H1 (cell line): ENCODE measurements at regions not wholly inside any gene's neighbourhood (a gene's known extent, or its start where the extent isn't known, plus 50 kb on each side); places are given as distances from the start of the nearest gene placed in this dataset.

Source experiments
- CTCF ChIA-PET: fragments of 300-600 bp; sonication (Branson Sonifier 250); formaldehyde crosslinking; loops from one replicate; lab custom pipeline; 2021; ENCODE audit not compliant: partially characterized antibody; lab: Charles Lee
- POLR2A ChIA-PET: fragments of 300-600 bp; sonication (Branson Sonifier 250); formaldehyde crosslinking; loops from one replicate; lab custom pipeline; 2021; ENCODE audit warnings: inconsistent platforms; ENCODE audit not compliant: partially characterized antibody; lab: Charles Lee
- DNase-seq, 2 experiments: peaks; one replicate each; pipeline versions ENCODE4 v3.0.0 to v3.0.0-alpha.2; 2010 to 2022; ENCODE audit warnings: low spot score in 2 of 2, low read depth in 1 of 2, mixed read lengths in 1 of 2
- FAIRE-seq: peaks from 2 replicates; lab custom pipeline; 2011; peaks lifted over from hg19 to GRCh38; lab: Jason Lieb, UNC
- H2AFZ ChIP-seq: 2 replicates; pipeline ENCODE4 v1.8.1; 2012; ENCODE audit warnings: low read length, inconsistent platforms
- H2AK5ac ChIP-seq: 2 replicates; pipeline ENCODE4 v1.6.1; 2013; ENCODE audit warnings: low read depth, low read length
- H2BK120ac ChIP-seq: replicated peaks from 2 replicates; pipeline ENCODE3; 2013; ENCODE audit warnings: low read depth, low read length, inconsistent platforms
- H2BK12ac ChIP-seq: 2 replicates; pipeline ENCODE4 v1.6.1; 2013; ENCODE audit warnings: low read depth, low read length
- H2BK15ac ChIP-seq: 2 replicates; pipeline ENCODE4 v1.6.1; 2013; ENCODE audit warnings: low read length
- H2BK20ac ChIP-seq: 2 replicates; pipeline ENCODE4 v1.6.1; 2013; ENCODE audit warnings: low read length
- H2BK5ac ChIP-seq: 2 replicates; pipeline ENCODE4 v1.6.1; 2013; ENCODE audit warnings: low read depth, low read length
- H3K14ac ChIP-seq: 2 replicates; pipeline ENCODE4 v1.6.1; 2013; ENCODE audit warnings: inconsistent platforms; ENCODE audit not compliant: insufficient read length
- H3K18ac ChIP-seq: 2 replicates; pipeline ENCODE4 v1.6.1; 2013; ENCODE audit warnings: low read length; ENCODE audit errors: extremely low read depth
- H3K23ac ChIP-seq: 2 replicates; pipeline ENCODE4 v1.6.1; 2013; ENCODE audit warnings: inconsistent platforms; ENCODE audit not compliant: insufficient read length
- H3K23me2 ChIP-seq: 2 replicates; pipeline ENCODE4 v1.6.1; 2013; ENCODE audit warnings: low read depth, low read length
- H3K27ac ChIP-seq: 2 replicates; pipeline ENCODE4 v1.6.1; 2011; ENCODE audit warnings: low read depth, low read length, inconsistent platforms
- H3K27me3 ChIP-seq, 4 experiments: replicated peaks in 1 of 4; 1 replicate in 1 of 4; 2 replicates in 3 of 4; pipeline versions ENCODE4 v1.6.1 to v1.8.1; 2011 to 2013; ENCODE audit warnings: low read length in 3 of 4, mild to moderate bottlenecking in 3 of 4, inconsistent platforms in 2 of 4, mixed read lengths in 2 of 4, moderate library complexity in 1 of 4; ENCODE audit not compliant: control insufficient read depth in 3 of 4, insufficient read depth in 3 of 4; ENCODE audit errors: extremely low read depth in 1 of 4
- H3K36me3 ChIP-seq, 4 experiments: 2 replicates each; pipeline versions ENCODE4 v1.6.1 to v1.8.1; 2011 to 2013; ENCODE audit warnings: mild to moderate bottlenecking in 4 of 4, low read length in 3 of 4, moderate library complexity in 2 of 4, control low read depth in 1 of 4, inconsistent platforms in 1 of 4; ENCODE audit not compliant: insufficient read depth in 4 of 4, control insufficient read depth in 2 of 4
- H3K4ac ChIP-seq: replicated peaks from 2 replicates; pipeline ENCODE3; 2013; ENCODE audit warnings: low read length, low read depth, mixed read lengths, inconsistent platforms; ENCODE audit not compliant: insufficient read length
- H3K4me1 ChIP-seq, 4 experiments: replicated peaks in 1 of 4; 1 replicate in 1 of 4; 2 replicates in 3 of 4; pipeline versions ENCODE4 v1.6.1 to v1.8.1; 2011 to 2013; ENCODE audit warnings: low read length in 3 of 4, inconsistent platforms in 2 of 4, mixed read lengths in 1 of 4; ENCODE audit not compliant: insufficient read depth in 4 of 4, control insufficient read depth in 3 of 4
- H3K4me2 ChIP-seq, 2 experiments: 2 replicates each; pipeline versions ENCODE4 v1.6.1 to v1.8.1; 2011 to 2013; ENCODE audit warnings: low read depth in 2 of 2, low read length in 2 of 2, control low read depth in 1 of 2, inconsistent platforms in 1 of 2, mild to moderate bottlenecking in 1 of 2; ENCODE audit not compliant: insufficient read depth in 1 of 2
- H3K4me3 ChIP-seq, 4 experiments: fragments of 200-600, 300-600 bp in 1 of 4; sonication (generic), shearing (Covaris generic), sonication (Bioruptor Twin) in 1 of 4; 2 replicates each; pipeline versions ENCODE4 v1.5.1 to v1.8.1; 2011 to 2016; ENCODE audit warnings: low read length in 4 of 4, low read depth in 3 of 4, control low read depth in 2 of 4, inconsistent platforms in 2 of 4, mild to moderate bottlenecking in 2 of 4, mixed read lengths in 1 of 4, moderate library complexity in 1 of 4; ENCODE audit not compliant: insufficient read depth in 2 of 4; ENCODE audit errors: extremely low read depth in 1 of 4
- H3K56ac ChIP-seq: replicated peaks from 2 replicates; pipeline ENCODE3; 2013; ENCODE audit warnings: low read depth, mild to moderate bottlenecking, mixed read lengths, low read length, inconsistent platforms; ENCODE audit not compliant: insufficient read length
- H3K79me1 ChIP-seq: 2 replicates; pipeline ENCODE4 v1.6.1; 2013; ENCODE audit warnings: low read depth, low read length, control low read depth
- H3K79me2 ChIP-seq, 2 experiments: 2 replicates each; pipeline versions ENCODE4 v1.6.1 to v1.8.1; 2012 to 2013; ENCODE audit warnings: low read length in 2 of 2, mild to moderate bottlenecking in 2 of 2, inconsistent platforms in 1 of 2; ENCODE audit not compliant: insufficient read depth in 2 of 2, control insufficient read depth in 1 of 2
- H3K9ac ChIP-seq, 4 experiments: replicated peaks in 1 of 4; 1 replicate in 1 of 4; 2 replicates in 3 of 4; pipeline versions ENCODE4 v1.6.1 to v1.8.1; 2011 to 2013; ENCODE audit warnings: low read depth in 3 of 4, low read length in 3 of 4, control low read depth in 2 of 4, mild to moderate bottlenecking in 2 of 4, moderate library complexity in 2 of 4, inconsistent platforms in 1 of 4; ENCODE audit errors: extremely low read depth in 1 of 4
- H3K9me3 ChIP-seq, 2 experiments: 2 replicates each; pipeline versions ENCODE4 v1.6.1 to v1.8.1; 2012 to 2013; ENCODE audit warnings: mild to moderate bottlenecking in 2 of 2, moderate library complexity in 2 of 2, control low read depth in 1 of 2, inconsistent platforms in 1 of 2, low read depth in 1 of 2, low read length in 1 of 2, mixed read lengths in 1 of 2; ENCODE audit not compliant: insufficient read depth in 2 of 2
- H4K20me1 ChIP-seq, 2 experiments: replicated peaks in 1 of 2; 2 replicates each; pipeline versions ENCODE3 to v1.8.1; 2011 to 2013; ENCODE audit warnings: inconsistent platforms in 2 of 2, low read length in 2 of 2, mild to moderate bottlenecking in 1 of 2; ENCODE audit not compliant: insufficient read depth in 2 of 2, control insufficient read depth in 1 of 2
- H4K5ac ChIP-seq: 2 replicates; pipeline ENCODE4 v1.6.1; 2013; ENCODE audit warnings: low read length, low read depth, mixed read lengths, inconsistent platforms; ENCODE audit not compliant: insufficient read length
- H4K8ac ChIP-seq: 2 replicates; pipeline ENCODE4 v1.8.0; 2013; ENCODE audit warnings: mild to moderate bottlenecking, moderate library complexity, low read length, inconsistent platforms; ENCODE audit not compliant: insufficient read depth; ENCODE audit errors: extremely low read depth
- H4K91ac ChIP-seq: replicated peaks from 2 replicates; pipeline ENCODE3; 2013; ENCODE audit warnings: low read length, mixed read lengths, inconsistent platforms; ENCODE audit not compliant: insufficient read length
- BCL11A ChIP-seq, 2 experiments: IDR thresholded peaks; one replicate each; pipeline ENCODE4 v1.6.1; 2011; ENCODE audit warnings: low read depth in 2 of 2, low read length in 2 of 2, mild to moderate bottlenecking in 2 of 2
- CREB1 ChIP-seq: IDR thresholded peaks from 2 replicates; pipeline ENCODE4 v1.6.1; 2012; ENCODE audit warnings: inconsistent platforms
- KDM5A ChIP-seq: fragments of 200-600 bp; IDR thresholded peaks from 2 replicates; pipeline ENCODE4 v1.7.1; 2012; ENCODE audit warnings: mild to moderate bottlenecking, low read length, inconsistent platforms, mixed read lengths
- PHF8 ChIP-seq: fragments of 200-600 bp; sonication (generic); conservative IDR thresholded peaks from 2 replicates; pipeline ENCODE4 v1.7.1; 2012; ENCODE audit warnings: low read depth, mild to moderate bottlenecking, inconsistent platforms, low read length, moderate library complexity
- RAD21 ChIP-seq, 2 experiments: IDR thresholded peaks in 1 of 2; conservative IDR thresholded peaks in 1 of 2; 2 replicates each; pipeline ENCODE4 v1.6.1; 2011; ENCODE audit warnings: low read depth in 2 of 2, low read length in 2 of 2, improper control_type of control experiment in 1 of 2, inconsistent platforms in 1 of 2, mild to moderate bottlenecking in 1 of 2, moderate library complexity in 1 of 2
- RFX5 ChIP-seq: IDR thresholded peaks from 2 replicates; pipeline ENCODE4 v1.6.1; 2011; ENCODE audit warnings: low read depth, low read length, improper control_type of control experiment, borderline replicate concordance
- SAP30 ChIP-seq: fragments of 300-600 bp; sonication (generic); IDR thresholded peaks from 2 replicates; pipeline ENCODE4 v1.7.1; 2012; ENCODE audit warnings: low read length, moderate library complexity, mild to moderate bottlenecking, inconsistent platforms; ENCODE audit not compliant: insufficient read depth, insufficient replicate concordance
- SIN3A ChIP-seq, 2 experiments: IDR thresholded peaks in 1 of 2; conservative IDR thresholded peaks in 1 of 2; 2 replicates each; pipeline ENCODE4 v1.6.1; 2011 to 2012; ENCODE audit warnings: low read length in 2 of 2, improper control_type of control experiment in 1 of 2, low read depth in 1 of 2, mild to moderate bottlenecking in 1 of 2
- SP1 ChIP-seq: IDR thresholded peaks from 2 replicates; pipeline ENCODE4 v1.6.1; 2011; ENCODE audit warnings: low read depth, low read length
- SP2 ChIP-seq: IDR thresholded peaks from 2 replicates; pipeline ENCODE4 v1.6.1; 2012; ENCODE audit warnings: mild to moderate bottlenecking, low read length, inconsistent platforms
- TBP ChIP-seq: IDR thresholded peaks from 2 replicates; pipeline ENCODE4 v1.6.1; 2011; ENCODE audit warnings: low read depth, low read length, improper control_type of control experiment
- TCF12 ChIP-seq: IDR thresholded peaks from 2 replicates; pipeline ENCODE4 v1.6.1; 2011; ENCODE audit warnings: low read depth, mild to moderate bottlenecking, low read length
- USF2 ChIP-seq: IDR thresholded peaks from 2 replicates; pipeline ENCODE4 v1.6.1; 2011; ENCODE audit warnings: low read length, improper control_type of control experiment
- WGBS, 2 experiments: shearing (Covaris generic) in 1 of 2; methylation state at CpG; one replicate each; pipeline versions ENCODE4 v1.1.6 to v1.1.7; 2013 to 2015; ENCODE audit warnings: low lambda C conversion rate in 2 of 2, mixed read lengths in 2 of 2, inconsistent platforms in 1 of 2, low coverage in 1 of 2, missing lambda C conversion rate in 1 of 2; ENCODE audit not compliant: insufficient replicate concordance in 2 of 2, insufficient coverage in 1 of 2, insufficient read length in 1 of 2; ENCODE audit errors: extremely low coverage in 1 of 2, missing lambda C conversion rate in 1 of 2; 5-methylcytosine and 5-hydroxymethylcytosine counted together

- WGBS, 2 experiments, result 100% methylated on average over 1 of the region's 1 CpG; no CpG with 5 or more reads in 1 of the 2 experiments
- no peak overlapping the region for H2BK15ac ChIP-seq
- no peaks in the 10 kb centered on the region for H3K9me3 ChIP-seq
- POLR2A ChIA-PET, result no interaction called here
- H2BK20ac ChIP-seq, result no peak overlapping the region
- no peak overlapping the region for H3K56ac ChIP-seq
- H3K79me1 ChIP-seq, result no peaks in the 10 kb centered on the region
- H3K27ac ChIP-seq, result no peak overlapping the region
- no peaks in the 10 kb centered on the region; the same call in 1 of the 2 replicates for H3K23me2 ChIP-seq
- no peak overlapping the region for H2AK5ac ChIP-seq
- H3K18ac ChIP-seq, result no peak overlapping the region
- H2AFZ ChIP-seq, result no peak overlapping the region
- no peak overlapping the region for H3K4me3 ChIP-seq
- no peak overlapping the region for H3K14ac ChIP-seq
- FAIRE-seq (no peak), DNase-seq (no peak)
- H3K23ac ChIP-seq, result no peak overlapping the region
- H4K5ac ChIP-seq, result no peak overlapping the region
- no peak overlapping the region for H4K8ac ChIP-seq
- H4K91ac ChIP-seq, result no peak overlapping the region
- H3K36me3 ChIP-seq, result no peaks in the 10 kb centered on the region
- no peak overlapping the region for H3K9ac ChIP-seq
- H4K20me1 ChIP-seq, result no peaks in the 10 kb centered on the region
- CTCF ChIA-PET, result interaction anchor here (1.0 to 3.1 kb wide), 4 partner anchors 8 to 110 kb away, joined by 3 to 10 read pairs (median 4); no protein-coding TSS in a partner anchor
- H3K79me2 ChIP-seq, result no peaks in the 10 kb centered on the region
- no peaks in the 10 kb centered on the region for H3K27me3 ChIP-seq
- no peak overlapping the region for H2BK120ac ChIP-seq
- no peak overlapping the region for H3K4ac ChIP-seq
- H2BK5ac ChIP-seq, result no peak overlapping the region
- H3K4me2 ChIP-seq, result no peak overlapping the region
- no peak overlapping the region for H2BK12ac ChIP-seq
- H3K4me1 ChIP-seq, result no peaks in the 10 kb centered on the region
- TF ChIP-seq TBP (no peak), SP2 (no peak), TCF12 (no peak), SP1 (no peak), SIN3A (conservative IDR thresholded peaks at IDR 0.05 in 1 of 2, IDR thresholded peaks at IDR 0.05 in 1 of 2; ENCODE audit: low read depth in 1 of 2, low read length in 2 of 2) (no peak), KDM5A (no peak), USF2 (no peak), RAD21 (IDR thresholded peaks at IDR 0.05 in 1 of 2, conservative IDR thresholded peaks at IDR 0.05 in 1 of 2; ENCODE audit: low read depth in 2 of 2, low read length in 2 of 2) (no peak), RFX5 (no peak), SAP30 (no peak), PHF8 (no peak), CREB1 (no peak), BCL11A (IDR thresholded peaks at IDR 0.05; ENCODE audit: low read depth in 2 of 2, low read length in 2 of 2) (no peak)
Observed at GRCh38 chr3:135784557-135784956, 181.0 kb upstream of the PPP2R3A start.
